Tibial nerve (tissue), 4 donors: ENCODE measurements at regions not wholly inside any gene's neighbourhood (a gene's known extent, or its start where the extent isn't known, plus 50 kb on each side); places are given as distances from the start of the nearest gene placed in this dataset.

Experiments used
- CTCF ChIP-seq, 5 experiments: fragments of 200-600 bp in 3 of 5; fragments of 450-650 bp in 2 of 5; sonication (generic) in 3 of 5; IDR thresholded peaks; one replicate each; pipeline ENCODE4 v1.5.1; 2016 to 2019; ENCODE audit warnings: antibody characterized with exemption in 5 of 5, mild to moderate bottlenecking in 3 of 5, moderate library complexity in 2 of 5
- EP300 ChIP-seq, 2 donors: sonication (generic); formaldehyde crosslinking; IDR thresholded peaks; one replicate each; pipeline ENCODE4 v1.6.1; 2017; ENCODE audit warnings: antibody characterized with exemption in 2 of 2, mild to moderate bottlenecking in 1 of 2
- POLR2A ChIP-seq, 2 donors: fragments of 450-650 bp; IDR thresholded peaks; one replicate each; pipeline ENCODE4 v1.6.1; 2017; ENCODE audit warnings: antibody characterized with exemption in 2 of 2, mild to moderate bottlenecking in 2 of 2, moderate library complexity in 2 of 2

- no peak for TF ChIP-seq CTCF (IDR thresholded peaks at IDR 0.05)
- no peak for TF ChIP-seq POLR2A (IDR thresholded peaks at IDR 0.05)
- TF ChIP-seq EP300 (IDR thresholded peaks at IDR 0.05): no peak
These were observed 247.9 kb downstream of the MSX2 start for GRCh38 chr5:174972291-174972690.
